ENCODE measurements at regions not wholly inside any gene's neighbourhood (a gene's known extent, or its start where the extent isn't known, plus 50 kb on each side); places are given as distances from the start of the nearest gene placed in this dataset.

DNA sequence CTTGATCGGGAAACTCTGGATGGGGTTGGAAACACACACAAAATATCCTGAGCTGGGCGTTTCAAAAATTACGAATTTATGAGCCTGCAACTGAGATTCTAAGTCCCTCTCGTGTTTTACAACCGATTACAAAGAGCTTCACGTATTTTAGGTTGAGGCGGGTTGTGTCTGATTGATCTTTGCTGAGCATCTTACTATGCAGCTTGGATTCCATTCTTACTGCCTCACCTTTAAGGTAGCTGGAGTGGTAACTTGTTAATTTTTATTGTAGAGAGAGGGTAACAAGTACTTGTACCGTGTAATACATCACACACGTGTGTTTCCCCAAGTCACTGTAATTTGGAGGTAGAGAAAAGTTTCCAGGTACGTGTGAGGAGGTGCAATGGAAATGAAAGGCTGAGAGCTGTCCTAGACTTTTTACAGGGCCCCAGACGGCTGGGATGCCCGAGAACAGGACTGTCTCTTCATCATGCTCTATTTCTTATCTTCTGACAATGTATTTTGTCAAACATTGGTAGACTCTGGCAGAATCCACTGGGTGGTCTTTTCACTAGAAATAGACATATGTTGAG lies 97.8 kb upstream of the TENM3 start:
- H3K4me1 ChIP-seq (ENCODE audit: control insufficient read depth in 1 of 2, insufficient read depth in 1 of 2, low read depth in 1 of 2, low read length in 1 of 2) = no peaks in the 10 kb centered on the region
- H3K9me3 ChIP-seq = no peaks in the 10 kb centered on the region
- H3K4me3 ChIP-seq (ENCODE audit: low read depth in 1 of 2, low read length in 1 of 2) = no peak overlapping the region
- H3K27ac ChIP-seq = no peak overlapping the region
- H3K27me3 ChIP-seq = peaks cover 95% of the 10 kb centered on the region
- no peak for TF ChIP-seq CTCF (IDR thresholded peaks at IDR 0.05)
- H3K36me3 ChIP-seq = no peaks in the 10 kb centered on the region

DNA sequence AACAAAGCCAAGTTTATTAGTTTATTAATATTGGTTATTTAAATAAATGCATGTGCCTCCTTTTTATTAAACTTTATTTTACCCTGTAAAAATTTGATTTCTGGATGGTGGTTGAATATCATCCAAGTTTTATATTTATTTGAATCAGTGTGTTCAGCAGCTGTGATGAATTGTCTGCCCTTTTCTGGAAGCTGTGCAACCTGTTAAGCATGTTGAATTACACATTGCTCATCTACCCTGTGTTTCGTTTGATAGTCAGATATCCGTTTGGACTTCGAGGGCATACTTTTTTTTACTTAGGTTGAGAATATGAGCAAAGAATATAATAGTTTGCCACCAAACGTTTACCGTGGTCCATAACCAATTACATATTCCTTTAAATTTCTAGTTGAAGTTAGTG lies 95.8 kb upstream of the TENM3 start:
- Histone ChIP-seq H3K27me3 (peaks cover 83% of the 10 kb centered on the region), H3K9me3 (no peaks in the 10 kb centered on the region), H3K4me1 (ENCODE audit: control insufficient read depth in 1 of 2, insufficient read depth in 1 of 2, low read depth in 1 of 2, low read length in 1 of 2) (no peaks in the 10 kb centered on the region), H3K36me3 (no peaks in the 10 kb centered on the region), H3K27ac (no peak overlapping the region), H3K4me3 (ENCODE audit: low read depth in 1 of 2, low read length in 1 of 2) (no peak overlapping the region)
- no peak for TF ChIP-seq CTCF (IDR thresholded peaks at IDR 0.05)

DNA sequence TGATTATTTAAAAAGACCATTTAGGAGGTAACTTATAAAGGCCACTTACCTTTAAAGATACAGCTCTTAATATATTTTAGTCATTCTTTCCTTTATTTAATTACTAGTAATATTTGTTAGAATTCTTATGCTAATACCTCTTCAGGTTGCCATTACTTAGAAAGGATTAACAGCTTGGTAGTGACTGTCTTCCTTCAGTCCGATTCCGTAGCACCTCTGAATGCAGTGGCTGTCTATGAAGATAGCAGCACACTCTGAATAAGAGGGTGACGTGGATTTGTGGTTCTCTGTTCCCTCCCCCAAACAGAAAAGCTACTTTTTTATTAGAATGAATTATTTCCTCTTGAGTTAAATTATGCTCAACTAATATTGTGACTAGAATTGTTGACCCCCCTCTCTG lies 92.6 kb upstream of the TENM3 start:
- Histone ChIP-seq H3K9me3 (no peaks in the 10 kb centered on the region), H3K4me3 (ENCODE audit: low read depth in 1 of 2, low read length in 1 of 2) (no peak overlapping the region), H3K27me3 (peaks cover 57% of the 10 kb centered on the region), H3K27ac (no peak overlapping the region), H3K36me3 (no peaks in the 10 kb centered on the region), H3K4me1 (ENCODE audit: control insufficient read depth in 1 of 2, insufficient read depth in 1 of 2, low read depth in 1 of 2, low read length in 1 of 2) (no peaks in the 10 kb centered on the region)
- TF ChIP-seq CTCF (IDR thresholded peaks at IDR 0.05) = no peak

DNA sequence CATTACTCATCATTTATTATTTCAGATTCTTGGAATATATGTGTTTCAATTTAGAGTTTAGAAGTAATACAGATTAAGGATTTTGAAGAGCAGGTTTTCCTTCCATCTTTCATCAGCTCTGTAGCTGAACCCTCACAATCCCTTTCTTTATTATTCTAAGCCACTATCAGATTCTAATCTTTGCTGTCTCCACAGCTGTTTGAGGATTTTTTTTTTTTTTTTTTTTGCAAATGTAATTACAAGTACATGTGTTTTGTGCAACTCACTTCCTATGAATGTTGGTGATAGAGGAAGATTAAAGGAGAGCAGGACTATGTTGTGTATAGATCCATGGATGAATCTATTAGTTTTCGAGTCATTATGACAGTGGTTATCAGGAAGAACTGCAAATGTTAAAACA lies 87.4 kb upstream of the TENM3 start:
- no peaks in the 10 kb centered on the region for H3K36me3 ChIP-seq
- no peaks in the 10 kb centered on the region for H3K4me1 ChIP-seq (ENCODE audit: control insufficient read depth in 1 of 2, insufficient read depth in 1 of 2, low read depth in 1 of 2, low read length in 1 of 2)
- H3K27ac ChIP-seq = no peak overlapping the region
- no peak overlapping the region for H3K4me3 ChIP-seq (ENCODE audit: low read depth in 1 of 2, low read length in 1 of 2)
- no peaks in the 10 kb centered on the region for H3K9me3 ChIP-seq
- no peak for TF ChIP-seq CTCF (IDR thresholded peaks at IDR 0.05)
- H3K27me3 ChIP-seq = peaks cover 12% of the 10 kb centered on the region

DNA sequence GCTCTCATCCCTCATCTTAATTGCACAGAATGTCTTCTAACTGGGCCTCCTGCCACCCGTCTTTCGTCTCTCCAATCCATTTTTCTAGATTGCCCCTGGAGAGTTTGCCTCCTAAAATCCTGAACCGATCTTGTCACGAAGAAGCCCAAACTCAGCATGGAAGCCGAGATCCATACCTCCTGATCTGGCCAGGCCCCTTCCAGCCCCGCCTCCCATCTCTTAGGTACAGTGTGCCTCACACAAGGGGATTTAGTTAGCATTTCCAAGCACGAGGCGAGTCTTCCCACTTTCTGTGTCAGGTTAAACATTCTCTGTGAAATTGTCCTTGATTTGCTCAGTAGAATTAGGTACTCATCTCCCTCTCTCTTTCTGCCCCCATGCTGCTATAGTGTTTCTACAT lies 80.0 kb upstream of the TENM3 start:
- H3K27me3 ChIP-seq = no peaks in the 10 kb centered on the region
- H3K36me3 ChIP-seq = no peaks in the 10 kb centered on the region
- no peak for TF ChIP-seq CTCF (IDR thresholded peaks at IDR 0.05)
- H3K4me3 ChIP-seq (ENCODE audit: low read depth in 1 of 2, low read length in 1 of 2) = no peak overlapping the region
- no peaks in the 10 kb centered on the region for H3K9me3 ChIP-seq
- H3K4me1 ChIP-seq (ENCODE audit: control insufficient read depth in 1 of 2, insufficient read depth in 1 of 2, low read depth in 1 of 2, low read length in 1 of 2) = no peaks in the 10 kb centered on the region
- H3K27ac ChIP-seq = no peak overlapping the region

GRCh38 chr4:182169572-182169971 lies 73.6 kb upstream of the TENM3 start:
- H3K27me3 ChIP-seq = no peaks in the 10 kb centered on the region
- H3K36me3 ChIP-seq = no peaks in the 10 kb centered on the region
- H3K4me3 ChIP-seq (ENCODE audit: low read depth in 1 of 2, low read length in 1 of 2) = no peak overlapping the region
- no peak overlapping the region for H3K27ac ChIP-seq
- no peaks in the 10 kb centered on the region for H3K4me1 ChIP-seq (ENCODE audit: control insufficient read depth in 1 of 2, insufficient read depth in 1 of 2, low read depth in 1 of 2, low read length in 1 of 2)
- TF ChIP-seq CTCF (IDR thresholded peaks at IDR 0.05) = no peak
- no peaks in the 10 kb centered on the region for H3K9me3 ChIP-seq
